ENCODE measurements at regions not wholly inside any gene's neighbourhood (a gene's known extent, or its start where the extent isn't known, plus 50 kb on each side); places are given as distances from the start of the nearest gene placed in this dataset.

DNA sequence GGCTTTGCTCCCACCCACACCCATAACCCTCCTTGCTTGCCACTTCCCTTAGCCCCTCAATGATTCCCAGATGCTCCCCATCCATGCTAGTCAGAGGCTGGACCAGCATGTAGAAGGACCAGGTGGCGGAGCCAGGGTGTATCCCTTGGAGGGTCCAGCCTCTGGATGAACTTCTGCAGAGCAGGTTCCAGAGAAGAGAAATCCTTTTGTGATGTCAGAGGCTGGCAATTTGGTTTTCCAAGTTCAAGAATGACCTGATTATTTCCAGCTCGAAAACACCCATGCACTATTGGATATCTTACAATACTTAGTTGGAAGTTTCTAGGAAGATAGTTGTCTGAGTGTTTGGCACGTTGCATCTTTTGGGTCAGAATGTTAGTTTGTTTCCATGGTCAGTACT lies 168.3 kb upstream of the RPS6KA3 start:
- TF ChIP-seq, protein P1, sequence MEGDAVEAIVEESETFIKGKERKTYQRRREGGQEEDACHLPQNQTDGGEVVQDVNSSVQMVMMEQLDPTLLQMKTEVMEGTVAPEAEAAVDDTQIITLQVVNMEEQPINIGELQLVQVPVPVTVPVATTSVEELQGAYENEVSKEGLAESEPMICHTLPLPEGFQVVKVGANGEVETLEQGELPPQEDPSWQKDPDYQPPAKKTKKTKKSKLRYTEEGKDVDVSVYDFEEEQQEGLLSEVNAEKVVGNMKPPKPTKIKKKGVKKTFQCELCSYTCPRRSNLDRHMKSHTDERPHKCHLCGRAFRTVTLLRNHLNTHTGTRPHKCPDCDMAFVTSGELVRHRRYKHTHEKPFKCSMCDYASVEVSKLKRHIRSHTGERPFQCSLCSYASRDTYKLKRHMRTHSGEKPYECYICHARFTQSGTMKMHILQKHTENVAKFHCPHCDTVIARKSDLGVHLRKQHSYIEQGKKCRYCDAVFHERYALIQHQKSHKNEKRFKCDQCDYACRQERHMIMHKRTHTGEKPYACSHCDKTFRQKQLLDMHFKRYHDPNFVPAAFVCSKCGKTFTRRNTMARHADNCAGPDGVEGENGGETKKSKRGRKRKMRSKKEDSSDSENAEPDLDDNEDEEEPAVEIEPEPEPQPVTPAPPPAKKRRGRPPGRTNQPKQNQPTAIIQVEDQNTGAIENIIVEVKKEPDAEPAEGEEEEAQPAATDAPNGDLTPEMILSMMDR (conservative IDR thresholded peaks at IDR 0.05) = no peak
- no peak for TF ChIP-seq ZFX (IDR thresholded peaks at IDR 0.05)
